ENCODE measurements at regions not wholly inside any gene's neighbourhood (a gene's known extent, or its start where the extent isn't known, plus 50 kb on each side); places are given as distances from the start of the nearest gene placed in this dataset.

- no peak overlapping the region for H3K27ac ChIP-seq (ENCODE audit: low read length)
- no peak overlapping the region for H3K4me3 ChIP-seq (ENCODE audit: low read depth in 2 of 2, low read length in 2 of 2)
- no peaks in the 10 kb centered on the region for H3K4me1 ChIP-seq (ENCODE audit: control insufficient read depth, insufficient read depth, low read length)
- BruUV-seq (replicated peaks) = no TSS peak
- TF ChIP-seq POLR2AphosphoS5 (IDR thresholded peaks at IDR 0.05; ENCODE audit: low read depth, low read length) (no peak), TCF7L2 (IDR thresholded peaks at IDR 0.05; ENCODE audit: low read depth, low read length) (no peak), SIN3A (IDR thresholded peaks at IDR 0.05; ENCODE audit: borderline replicate concordance, insufficient read depth, low read depth, low read length) (no peak), REST (IDR thresholded peaks at IDR 0.05; ENCODE audit: insufficient read depth in 1 of 2, low read depth in 2 of 2, low read length in 1 of 2) (no peak)
- H3K36me3 ChIP-seq (ENCODE audit: control insufficient read depth, insufficient read depth, low read length) = no peaks in the 10 kb centered on the region
- in situ Hi-C loops (cut with HindIII; ENCODE audit: low pct_unique_long_range_greater_than_20kb, low sequenced_read_pairs) (no loop called here), intact Hi-C loops (cut with micrococcal nuclease; ENCODE audit: unreplicated experiment) (no loop called here)
- CTCF ChIA-PET = no interaction called here
- ATAC-seq = no peak
- no peaks in the 10 kb centered on the region for H3K9me3 ChIP-seq (ENCODE audit: control insufficient read depth, insufficient read depth, low read depth, low read length)
- DNase-seq (ENCODE audit: low read depth, low spot score) = no peak
- POLR2A ChIA-PET = no interaction called here
- peaks cover 7% of the 10 kb centered on the region for H3K27me3 ChIP-seq (ENCODE audit: control insufficient read depth, insufficient read depth, low read length)
Observed at GRCh38 chr11:64502634-64503033, 53.1 kb upstream of the SLC22A11 start.

GRCh38 chr11:64503186-64503753 is 52.5 kb upstream of the SLC22A11 start:
- Histone ChIP-seq H3K4me1 (ENCODE audit: control insufficient read depth, insufficient read depth, low read length) (no peaks in the 10 kb centered on the region), H3K4me3 (ENCODE audit: low read depth in 2 of 2, low read length in 2 of 2) (no peak overlapping the region), H3K27ac (ENCODE audit: low read length) (no peak overlapping the region), H3K9me3 (ENCODE audit: control insufficient read depth, insufficient read depth, low read depth, low read length) (no peaks in the 10 kb centered on the region), H3K27me3 (ENCODE audit: control insufficient read depth, insufficient read depth, low read length) (peaks cover 7% of the 10 kb centered on the region), H3K36me3 (ENCODE audit: control insufficient read depth, insufficient read depth, low read length) (no peaks in the 10 kb centered on the region)
- CTCF ChIA-PET = no interaction called here
- ATAC-seq (no peak), DNase-seq (ENCODE audit: low read depth, low spot score) (no peak)
- in situ Hi-C loops (cut with HindIII; ENCODE audit: low pct_unique_long_range_greater_than_20kb, low sequenced_read_pairs) = no loop called here
- POLR2A ChIA-PET = no interaction called here
- TF ChIP-seq TCF7L2 (IDR thresholded peaks at IDR 0.05; ENCODE audit: low read depth, low read length) (no peak), CTCF (IDR thresholded peaks at IDR 0.05) (no peak), REST (IDR thresholded peaks at IDR 0.05; ENCODE audit: insufficient read depth in 1 of 2, low read depth in 2 of 2, low read length in 1 of 2) (no peak), POLR2AphosphoS5 (IDR thresholded peaks at IDR 0.05; ENCODE audit: low read depth, low read length) (no peak), SIN3A (IDR thresholded peaks at IDR 0.05; ENCODE audit: borderline replicate concordance, insufficient read depth, low read depth, low read length) (no peak)
- intact Hi-C loops (cut with micrococcal nuclease; ENCODE audit: unreplicated experiment) = no loop called here
- no TSS peak for BruUV-seq (replicated peaks)
